BLaER1 treated with 17β-estradiol and CSF1 and Interleukin-3, amounts not matched to agents 10 nM and 100 nM (cell line): ENCODE measurements at regions not wholly inside any gene's neighbourhood (a gene's known extent, or its start where the extent isn't known, plus 50 kb on each side); places are given as distances from the start of the nearest gene placed in this dataset.

Experiments
- H3K27ac ChIP-seq, 11 experiments: shearing (Covaris generic); formaldehyde crosslinking; 2 replicates each; pipeline ENCODE4 v1.8.1; 2022
- H3K27me3 ChIP-seq, 11 experiments: shearing (Covaris generic); formaldehyde crosslinking; 2 replicates each; pipeline ENCODE4 v1.8.1; 2022
- H3K36me3 ChIP-seq, 11 experiments: shearing (Covaris generic); formaldehyde crosslinking; 2 replicates each; pipeline ENCODE4 v1.8.1; 2022
- H3K4me1 ChIP-seq, 10 experiments: shearing (Covaris generic); formaldehyde crosslinking; 2 replicates each; pipeline ENCODE4 v1.8.1; 2022
- H3K4me2 ChIP-seq, 11 experiments: shearing (Covaris generic); formaldehyde crosslinking; 2 replicates each; pipeline ENCODE4 v1.8.1; 2022
- H3K4me3 ChIP-seq, 10 experiments: shearing (Covaris generic); formaldehyde crosslinking; 2 replicates each; pipeline ENCODE4 v1.8.1; 2022
- H3K9ac ChIP-seq, 11 experiments: shearing (Covaris generic); formaldehyde crosslinking; 2 replicates each; pipeline ENCODE4 v1.8.1; 2022
- H3K9me3 ChIP-seq, 11 experiments: shearing (Covaris generic); formaldehyde crosslinking; replicated peaks in 1 of 11; 2 replicates each; pipeline ENCODE4 v1.8.1; 2022
- H4K20me1 ChIP-seq, 11 experiments: shearing (Covaris generic); formaldehyde crosslinking; 2 replicates each; pipeline ENCODE4 v1.8.1; 2022
- Cebpa-rat ChIP-seq, 11 experiments: shearing (Covaris generic); IDR thresholded peaks; 2 replicates each; pipeline ENCODE4 v1.8.1; 2022

DNA sequence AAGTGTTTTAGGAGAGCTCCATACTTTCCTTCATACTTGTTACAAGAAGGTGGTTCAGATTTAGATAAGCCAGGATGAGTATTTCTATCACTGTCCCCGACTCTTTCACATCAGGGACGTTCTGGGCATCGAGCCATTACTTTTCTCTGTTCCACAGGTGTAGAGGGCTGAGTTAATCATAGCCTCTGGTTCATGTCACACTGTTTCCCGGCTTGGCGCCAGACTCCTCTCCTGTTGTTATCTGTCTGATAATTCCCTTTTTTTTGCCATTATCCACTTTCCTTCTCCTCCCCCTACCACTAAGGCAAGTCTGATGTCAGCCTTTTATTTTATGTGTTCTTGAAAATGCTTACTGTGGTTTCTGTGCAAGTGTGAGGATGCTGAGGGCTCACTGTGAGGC lies 593.4 kb downstream of the UTRN start:
- Histone ChIP-seq H3K9ac (no peak overlapping the region), H3K4me2 (no peak overlapping the region), H4K20me1 (no peaks in the 10 kb centered on the region), H3K36me3 (no peaks in the 10 kb centered on the region), H3K27me3 (no peaks in the 10 kb centered on the region), H3K4me3 (no peak overlapping the region), H3K9me3 (peaks cover 4 to 9% (median 6%) of the 10 kb centered on the region in 11 experiments; a peak in 16 of 22 replicates), H3K27ac (no peak overlapping the region), H3K4me1 (no peaks in the 10 kb centered on the region)
- no peak for TF ChIP-seq Cebpa-rat (IDR thresholded peaks at IDR 0.05)

- no peak overlapping the region for H3K27ac ChIP-seq
Observed at GRCh38 chr6:144879436-144879835, 594.3 kb downstream of the UTRN start.

GRCh38 chr6:144882425-144882824 lies 597.3 kb downstream of the UTRN start:
- TF ChIP-seq Cebpa-rat (IDR thresholded peaks at IDR 0.05): no peak
- H3K4me2 ChIP-seq: no peak overlapping the region
- H3K27ac ChIP-seq: no peak overlapping the region
- no peaks in the 10 kb centered on the region for H3K36me3 ChIP-seq
- H3K4me3 ChIP-seq: no peak overlapping the region
- H3K9ac ChIP-seq: no peak overlapping the region
- H3K9me3 ChIP-seq: 0 out of 22 replicates have a peak, but pooled peaks cover 0 to 3% (median 0%) of the 10 kb centered on the region in 11 experiments
- H3K27me3 ChIP-seq: no peaks in the 10 kb centered on the region
- no peaks in the 10 kb centered on the region; a peak in 1 of 20 replicates for H3K4me1 ChIP-seq
- no peaks in the 10 kb centered on the region for H4K20me1 ChIP-seq

More at GRCh38 chr6:144879436-144879835, 594.3 kb downstream of the UTRN start:
- Histone ChIP-seq H3K9ac (no peak overlapping the region), H4K20me1 (no peaks in the 10 kb centered on the region), H3K9me3 (peaks cover 0 to 3% (median 0%) of the 10 kb centered on the region in 11 experiments; a peak in 2 of 22 replicates), H3K4me2 (no peak overlapping the region), H3K27me3 (no peaks in the 10 kb centered on the region), H3K36me3 (no peaks in the 10 kb centered on the region), H3K4me1 (no peaks in the 10 kb centered on the region; a peak in 1 of 20 replicates), H3K4me3 (no peak overlapping the region)
- TF ChIP-seq Cebpa-rat (IDR thresholded peaks at IDR 0.05): no peak

DNA sequence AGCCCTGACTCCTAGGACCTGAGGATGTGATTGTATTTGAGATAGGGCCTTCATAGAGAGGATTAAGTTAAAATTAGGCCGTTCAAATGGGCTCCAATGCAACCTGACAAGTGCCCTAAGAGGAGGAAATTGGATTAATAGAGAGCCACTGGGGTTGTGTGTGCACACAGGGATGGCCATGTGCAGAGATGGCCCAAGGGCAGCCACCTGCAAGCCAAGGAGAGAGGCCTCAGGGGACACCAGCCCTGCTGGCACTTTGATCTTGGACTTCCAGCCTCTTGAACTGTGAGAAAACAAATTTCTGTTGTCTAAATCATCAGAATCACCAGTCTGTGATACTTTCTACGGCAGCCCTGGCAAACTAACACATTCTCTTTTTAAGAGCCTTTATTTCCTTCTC lies 598.8 kb downstream of the UTRN start:
- Histone ChIP-seq H3K36me3 (no peaks in the 10 kb centered on the region), H4K20me1 (no peaks in the 10 kb centered on the region), H3K9me3 (0 out of 22 replicates have a peak, but pooled peaks cover 0 to under 1% (median 0%) of the 10 kb centered on the region in 11 experiments), H3K4me1 (no peaks in the 10 kb centered on the region; a peak in 1 of 20 replicates), H3K27ac (no peak overlapping the region), H3K9ac (no peak overlapping the region), H3K27me3 (no peaks in the 10 kb centered on the region), H3K4me2 (no peak overlapping the region), H3K4me3 (no peak overlapping the region)
- TF ChIP-seq Cebpa-rat (IDR thresholded peaks at IDR 0.05): no peak

DNA sequence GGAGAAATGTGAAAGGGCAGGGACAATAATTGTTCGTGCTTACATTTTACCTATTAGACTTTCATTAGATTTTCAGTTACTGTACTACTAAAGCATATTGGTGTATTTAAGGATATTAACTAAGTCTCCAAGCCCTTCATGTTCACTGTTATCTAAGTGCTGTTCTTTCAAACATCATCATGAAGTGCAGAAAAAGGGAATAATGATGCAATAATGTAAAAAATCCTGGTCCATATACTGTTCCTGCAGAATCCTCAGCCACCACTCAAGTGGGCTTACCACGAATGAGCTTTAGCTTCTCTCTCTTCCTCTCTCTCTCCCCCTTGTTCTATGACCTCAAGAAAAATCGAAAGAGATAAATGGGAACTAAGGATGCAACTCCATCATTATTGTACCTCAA lies 600.7 kb downstream of the UTRN start:
- Histone ChIP-seq H3K27ac (no peak overlapping the region), H3K9ac (no peak overlapping the region), H3K4me1 (no peaks in the 10 kb centered on the region; a peak in 1 of 20 replicates), H4K20me1 (no peaks in the 10 kb centered on the region), H3K4me3 (no peak overlapping the region), H3K9me3 (no peaks in the 10 kb centered on the region), H3K4me2 (no peak overlapping the region), H3K27me3 (no peaks in the 10 kb centered on the region), H3K36me3 (no peaks in the 10 kb centered on the region)
- no peak for TF ChIP-seq Cebpa-rat (IDR thresholded peaks at IDR 0.05)

DNA sequence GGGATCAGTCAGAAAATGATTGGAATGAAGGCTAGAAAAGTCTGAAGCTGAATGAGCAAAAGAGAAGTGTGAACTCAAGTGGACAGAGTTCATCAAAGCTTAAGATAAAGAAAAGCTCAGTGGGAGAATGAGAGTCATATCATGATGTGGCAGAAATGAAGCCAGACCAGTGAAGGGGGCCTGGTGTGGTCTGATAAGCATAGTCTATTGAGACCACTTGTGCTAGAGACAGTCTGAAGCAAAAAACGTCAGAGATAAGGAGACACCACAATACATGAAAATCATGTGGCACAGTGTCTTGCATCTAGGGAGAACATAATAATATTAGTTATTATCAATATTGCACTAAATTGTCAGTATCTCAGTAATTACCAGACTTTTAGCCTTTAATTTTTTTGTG lies 601.5 kb downstream of the UTRN start:
- H3K4me3 ChIP-seq: no peak overlapping the region
- no peak overlapping the region for H3K27ac ChIP-seq
- no peaks in the 10 kb centered on the region for H3K27me3 ChIP-seq
- H3K4me1 ChIP-seq: no peaks in the 10 kb centered on the region; a peak in 1 of 20 replicates
- H3K9ac ChIP-seq: no peak overlapping the region
- no peak for TF ChIP-seq Cebpa-rat (IDR thresholded peaks at IDR 0.05)
- H3K4me2 ChIP-seq: no peak overlapping the region
- H3K9me3 ChIP-seq: no peaks in the 10 kb centered on the region
- H4K20me1 ChIP-seq: no peaks in the 10 kb centered on the region
- no peaks in the 10 kb centered on the region for H3K36me3 ChIP-seq

DNA sequence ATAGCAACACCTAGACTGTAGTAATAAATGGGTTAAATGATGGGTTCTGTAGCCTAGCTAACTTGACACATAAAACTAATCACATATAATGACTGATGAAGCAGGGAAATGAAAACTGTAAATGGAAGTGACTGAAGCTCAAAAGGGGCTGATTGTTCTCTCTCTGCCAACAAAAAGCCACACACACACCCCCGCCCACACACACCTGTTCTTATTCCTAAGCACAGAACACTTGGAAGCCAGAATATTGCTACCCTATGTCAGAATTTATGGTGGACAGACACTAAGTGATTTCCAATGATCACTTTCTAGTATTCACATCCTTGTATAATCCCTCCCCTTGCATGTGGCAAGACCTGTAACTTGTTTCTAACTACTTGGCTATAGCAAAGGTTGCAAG lies 603.5 kb downstream of the UTRN start:
- no peak overlapping the region for H3K9ac ChIP-seq
- no peak overlapping the region for H3K4me2 ChIP-seq
- no peak overlapping the region for H3K4me3 ChIP-seq
- H3K4me1 ChIP-seq: no peaks in the 10 kb centered on the region; a peak in 1 of 20 replicates
- H3K36me3 ChIP-seq: no peaks in the 10 kb centered on the region
- H3K9me3 ChIP-seq: no peaks in the 10 kb centered on the region
- no peaks in the 10 kb centered on the region for H4K20me1 ChIP-seq
- TF ChIP-seq Cebpa-rat (IDR thresholded peaks at IDR 0.05): no peak
- no peak overlapping the region for H3K27ac ChIP-seq
- H3K27me3 ChIP-seq: no peaks in the 10 kb centered on the region

DNA sequence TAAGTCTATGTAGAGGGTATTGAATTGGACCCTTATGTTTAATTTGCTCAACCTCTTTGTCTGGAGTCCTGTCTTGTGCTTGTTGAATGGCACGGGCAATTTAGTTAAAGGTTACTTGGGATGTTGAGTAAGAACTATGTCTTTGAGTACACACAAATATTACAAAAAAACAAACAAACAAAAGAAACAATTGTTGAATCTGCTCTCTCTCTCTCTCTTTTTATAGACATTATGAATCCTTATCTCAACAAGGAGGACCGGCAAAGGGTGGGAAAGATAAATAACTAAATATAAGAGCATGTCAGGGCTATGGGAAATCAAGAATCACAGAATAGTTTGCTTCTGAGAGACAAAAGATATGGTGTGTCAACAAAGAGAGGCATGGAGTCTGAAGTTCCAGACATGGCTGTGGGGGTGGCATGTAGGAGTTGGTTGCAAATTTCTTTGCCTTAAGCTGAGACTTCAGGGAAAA lies 608.6 kb downstream of the UTRN start:
- H3K4me2 ChIP-seq: no peak overlapping the region

GRCh38 chr6:144894240-144894639 lies 609.1 kb downstream of the UTRN start:
- Histone ChIP-seq H3K9ac (no peak overlapping the region), H3K4me3 (no peak overlapping the region), H3K4me1 (0 out of 20 replicates have a peak, but pooled peaks cover 0 to 3% (median 0%) of the 10 kb centered on the region in 10 experiments), H4K20me1 (no peaks in the 10 kb centered on the region), H3K36me3 (no peaks in the 10 kb centered on the region), H3K4me2 (no peak overlapping the region), H3K27ac (no peak overlapping the region), H3K27me3 (no peaks in the 10 kb centered on the region), H3K9me3 (no peaks in the 10 kb centered on the region)
- TF ChIP-seq Cebpa-rat (IDR thresholded peaks at IDR 0.05): no peak

More for the DNA sequence above, 608.6 kb downstream of the UTRN start:
- H3K4me3 ChIP-seq: no peak overlapping the region
- no peaks in the 10 kb centered on the region for H4K20me1 ChIP-seq
- no peak overlapping the region for H3K27ac ChIP-seq
- 0 out of 20 replicates have a peak, but pooled peaks cover 0 to 3% (median 0%) of the 10 kb centered on the region in 10 experiments for H3K4me1 ChIP-seq
- no peak overlapping the region for H3K9ac ChIP-seq
- no peaks in the 10 kb centered on the region for H3K9me3 ChIP-seq
- no peak for TF ChIP-seq Cebpa-rat (IDR thresholded peaks at IDR 0.05)
- H3K27me3 ChIP-seq: no peaks in the 10 kb centered on the region
- H3K36me3 ChIP-seq: no peaks in the 10 kb centered on the region
